Sigmoid colon (tissue), 6 donors: ENCODE measurements at regions not wholly inside any gene's neighbourhood (a gene's known extent, or its start where the extent isn't known, plus 50 kb on each side); places are given as distances from the start of the nearest gene placed in this dataset.
"Not testable (repeated sequence)": the region's sequence is repeated elsewhere in the genome, so short reads cannot be mapped to it uniquely, and the experiment has no call there.

Experiments used
- DNase-seq: peaks from one replicate; pipeline ENCODE4 v3.0.0-alpha.2; 2019
- H3K27ac ChIP-seq, 4 donors: fragments of 200-600 bp; sonication (generic); one replicate each; pipeline ENCODE4 v1.5.1; 2016 to 2019; ENCODE audit warnings: mild to moderate bottlenecking in 1 of 4
- H3K27me3 ChIP-seq, 3 donors: fragments of 200-600 bp; sonication (generic); one replicate each; pipeline ENCODE4 v1.5.1; 2019; ENCODE audit warnings: mild to moderate bottlenecking in 1 of 3
- H3K36me3 ChIP-seq, 4 donors: fragments of 200-600 bp; sonication (generic); one replicate each; pipeline ENCODE4 v1.5.1; 2016 to 2019
- H3K4me1 ChIP-seq, 4 donors: fragments of 200-600 bp; sonication (generic); one replicate each; pipeline ENCODE4 v1.5.1; 2017 to 2019
- H3K4me3 ChIP-seq, 4 donors: fragments of 200-600 bp; sonication (generic); one replicate each; pipeline ENCODE4 v1.5.1; 2017 to 2019; ENCODE audit warnings: mild to moderate bottlenecking in 2 of 4, moderate library complexity in 1 of 4
- H3K9me3 ChIP-seq, 4 donors: fragments of 200-600 bp in 3 of 4; sonication (generic) in 3 of 4; one replicate each; pipeline versions ENCODE4 v1.5.1 to v1.6.1; 2013 to 2019
- CTCF ChIP-seq, 4 experiments: fragments of 450-650 bp in 3 of 4; fragments of 200-600 bp in 1 of 4; IDR thresholded peaks; one replicate each; pipeline ENCODE4 v1.5.1; 2016 to 2019; ENCODE audit warnings: antibody characterized with exemption in 4 of 4, mild to moderate bottlenecking in 3 of 4, moderate library complexity in 2 of 4
- EP300 ChIP-seq, 4 donors: sonication (generic); formaldehyde crosslinking; IDR thresholded peaks; one replicate each; pipeline ENCODE4 v1.6.1; 2017; ENCODE audit warnings: antibody characterized with exemption in 4 of 4
- POLR2A ChIP-seq, 2 donors: fragments of 450-650 bp; IDR thresholded peaks; one replicate each; pipeline ENCODE4 v1.6.1; 2016; ENCODE audit warnings: antibody characterized with exemption in 2 of 2, mild to moderate bottlenecking in 2 of 2, moderate library complexity in 2 of 2
- POLR2AphosphoS5 ChIP-seq, 4 donors: sonication (generic); formaldehyde crosslinking; IDR thresholded peaks; one replicate each; pipeline ENCODE4 v1.6.1; 2017; ENCODE audit warnings: antibody characterized with exemption in 4 of 4
- WGBS, 2 donors: extraction: QIAGEN DNeasy Blood & Tissue Kit; methylation state at CpG; one replicate each; pipeline ENCODE4 v1.1.7; 2013; 5-methylcytosine and 5-hydroxymethylcytosine counted together
- intact Hi-C: fragments of 100-400 bp; cut with DNase I; formaldehyde crosslinking; loops from one replicate; pipeline ENCODE4 v1.15.1; 2023
- donor health status: healthy with polysubstance abuse.
- donor health status: healthy.

- Histone ChIP-seq H3K36me3 (no peaks in the 10 kb centered on the region), H3K4me3 (no peak overlapping the region), H3K27me3 (no peaks in the 10 kb centered on the region), H3K27ac (no peak overlapping the region), H3K9me3 (no peaks in the 10 kb centered on the region), H3K4me1 (no peaks in the 10 kb centered on the region)
- WGBS, 2 donors: 49 to 76% methylated on average over 2 of the region's 2 CpGs
- no peak for DNase-seq
- intact Hi-C loops: no loop called here
- TF ChIP-seq POLR2A (IDR thresholded peaks at IDR 0.05): no peak
- TF ChIP-seq POLR2AphosphoS5 (IDR thresholded peaks at IDR 0.05): no peak
- TF ChIP-seq CTCF (IDR thresholded peaks at IDR 0.05): no peak
Measured at GRCh38 chr3:147090461-147090860, 315.9 kb downstream of the ZIC4 start.

- Histone ChIP-seq H3K4me1 (no peaks in the 10 kb centered on the region), H3K4me3 (no peak overlapping the region), H3K9me3 (no peaks in the 10 kb centered on the region), H3K27ac (no peak overlapping the region), H3K36me3 (no peaks in the 10 kb centered on the region), H3K27me3 (no peaks in the 10 kb centered on the region)
- 34 to 53% methylated on average over 5 of the region's 5 CpGs for WGBS, 2 donors
- no peak for TF ChIP-seq EP300 (IDR thresholded peaks at IDR 0.05)
- no peak for TF ChIP-seq POLR2A (IDR thresholded peaks at IDR 0.05)
- TF ChIP-seq CTCF (IDR thresholded peaks at IDR 0.05): no peak
- TF ChIP-seq POLR2AphosphoS5 (IDR thresholded peaks at IDR 0.05): no peak
- intact Hi-C loops: no loop called here
- DNase-seq: no peak
Measured at GRCh38 chr3:147089286-147089685, 317.1 kb downstream of the ZIC4 start.

- WGBS, 2 donors: 81 to 85% methylated on average over 6 of the region's 6 CpGs
- DNase-seq, intact Hi-C loops, H3K27me3 ChIP-seq, H3K4me3 ChIP-seq, H3K9me3 ChIP-seq, H3K4me1 ChIP-seq, H3K36me3 ChIP-seq, H3K27ac ChIP-seq: not testable (repeated sequence)
Measured at GRCh38 chr3:147059500-147059899, 346.8 kb downstream of the ZIC4 start.

GRCh38 chr3:147049821-147050220 is 356.5 kb downstream of the ZIC4 start:
- no peak for TF ChIP-seq EP300 (IDR thresholded peaks at IDR 0.05)
- TF ChIP-seq POLR2AphosphoS5 (IDR thresholded peaks at IDR 0.05): no peak
- no peak for TF ChIP-seq POLR2A (IDR thresholded peaks at IDR 0.05)
- TF ChIP-seq CTCF (IDR thresholded peaks at IDR 0.05): no peak
- 74 to 80% methylated on average over 9 of the region's 9 CpGs for WGBS, 2 donors
- intact Hi-C loops: no loop called here

GRCh38 chr3:147049305-147049704 is 357.0 kb downstream of the ZIC4 start:
- H3K9me3 ChIP-seq: peaks cover 0 to 3% (median 0%) of the 10 kb centered on the region in 4 donors
- no peak overlapping the region for H3K4me3 ChIP-seq
- no peaks in the 10 kb centered on the region for H3K36me3 ChIP-seq
- no peak for TF ChIP-seq POLR2AphosphoS5 (IDR thresholded peaks at IDR 0.05)
- no peak for TF ChIP-seq POLR2A (IDR thresholded peaks at IDR 0.05)
- no peak for TF ChIP-seq CTCF (IDR thresholded peaks at IDR 0.05)
- TF ChIP-seq EP300 (IDR thresholded peaks at IDR 0.05): no peak
- intact Hi-C loops: no loop called here
- 93 to 94% methylated on average over 3 of the region's 3 CpGs for WGBS, 2 donors
- no peaks in the 10 kb centered on the region for H3K27me3 ChIP-seq
- no peak overlapping the region for H3K27ac ChIP-seq
- DNase-seq: no peak
- H3K4me1 ChIP-seq: no peaks in the 10 kb centered on the region

More at GRCh38 chr3:147049821-147050220, 356.5 kb downstream of the ZIC4 start:
- Histone ChIP-seq H3K36me3 (no peaks in the 10 kb centered on the region), H3K9me3 (peaks cover 0 to 3% (median 0%) of the 10 kb centered on the region in 4 donors), H3K4me3 (no peak overlapping the region), H3K27ac (no peak overlapping the region), H3K27me3 (no peaks in the 10 kb centered on the region), H3K4me1 (no peaks in the 10 kb centered on the region)
- no peak for DNase-seq
